Chondrocyte (in vitro differentiated cells): ENCODE measurements at regions not wholly inside any gene's neighbourhood (a gene's known extent, or its start where the extent isn't known, plus 50 kb on each side); places are given as distances from the start of the nearest gene placed in this dataset.

ENCODE experiments used
- DNase-seq: peaks from one replicate; pipeline ENCODE4 v3.0.0; 2021; ENCODE audit warnings: mixed read lengths, low spot score
- H3K27ac Mint-ChIP-seq: one replicate; pipeline ENCODE4 v1.8.0; 2021; ENCODE audit warnings: mild to moderate bottlenecking, moderate library complexity, mixed read lengths; ENCODE audit not compliant: unreplicated experiment
- H3K27me3 Mint-ChIP-seq: 2 replicates; pipeline ENCODE4 v1.8.0; 2021; ENCODE audit warnings: low read depth, mixed read lengths
- H3K36me3 Mint-ChIP-seq: 2 replicates; pipeline ENCODE4 v1.8.0; 2021; ENCODE audit warnings: low read depth, mixed read lengths
- H3K4me1 Mint-ChIP-seq: 2 replicates; pipeline ENCODE4 v1.8.0; 2021; ENCODE audit warnings: low read depth, mild to moderate bottlenecking, mixed read lengths
- H3K4me3 Mint-ChIP-seq: one replicate; pipeline ENCODE4 v1.8.0; 2021; ENCODE audit warnings: mild to moderate bottlenecking, moderate library complexity, mixed read lengths; ENCODE audit not compliant: unreplicated experiment
- H3K9me3 Mint-ChIP-seq: 2 replicates; pipeline ENCODE4 v1.8.0; 2021; ENCODE audit warnings: low read depth, mixed read lengths
- TF ChIP-seq, protein P1 (sequence below): fragments of 200-600 bp; sonication (generic); IDR thresholded peaks from 2 replicates; pipeline ENCODE4 v1.5.0; 2021; ENCODE audit warnings: antibody characterized with exemption, mild to moderate bottlenecking, moderate library complexity

DNA sequence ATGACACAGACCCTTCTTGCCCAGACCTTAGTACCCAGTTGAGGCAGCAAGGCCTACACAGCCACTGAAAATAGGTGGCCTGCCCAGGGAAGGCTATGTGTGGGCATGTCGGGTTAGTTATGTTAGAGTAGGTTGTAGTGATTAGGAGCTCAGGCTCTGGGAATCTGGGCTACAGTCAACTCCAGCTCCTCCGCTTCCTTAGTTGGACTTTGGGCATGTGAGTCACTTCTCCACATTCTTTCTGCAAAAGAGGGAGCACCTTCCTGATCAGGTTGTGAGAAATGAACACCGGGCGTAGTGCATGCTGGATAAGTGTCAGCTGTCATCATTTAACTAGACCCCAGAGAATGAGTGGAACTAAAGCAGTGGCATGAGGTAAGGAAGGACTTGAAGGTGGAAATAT is 64.8 kb downstream of the ARHGAP35 start:
- H3K4me3 Mint-ChIP-seq: no peak overlapping the region
- H3K4me1 Mint-ChIP-seq: peaks cover 56% of the 10 kb centered on the region
- H3K27ac Mint-ChIP-seq: peak overlapping the region; percentile 85
- peaks cover 8% of the 10 kb centered on the region for H3K36me3 Mint-ChIP-seq
- no peaks in the 10 kb centered on the region for H3K9me3 Mint-ChIP-seq
- H3K27me3 Mint-ChIP-seq: no peaks in the 10 kb centered on the region
- TF ChIP-seq, protein P1, sequence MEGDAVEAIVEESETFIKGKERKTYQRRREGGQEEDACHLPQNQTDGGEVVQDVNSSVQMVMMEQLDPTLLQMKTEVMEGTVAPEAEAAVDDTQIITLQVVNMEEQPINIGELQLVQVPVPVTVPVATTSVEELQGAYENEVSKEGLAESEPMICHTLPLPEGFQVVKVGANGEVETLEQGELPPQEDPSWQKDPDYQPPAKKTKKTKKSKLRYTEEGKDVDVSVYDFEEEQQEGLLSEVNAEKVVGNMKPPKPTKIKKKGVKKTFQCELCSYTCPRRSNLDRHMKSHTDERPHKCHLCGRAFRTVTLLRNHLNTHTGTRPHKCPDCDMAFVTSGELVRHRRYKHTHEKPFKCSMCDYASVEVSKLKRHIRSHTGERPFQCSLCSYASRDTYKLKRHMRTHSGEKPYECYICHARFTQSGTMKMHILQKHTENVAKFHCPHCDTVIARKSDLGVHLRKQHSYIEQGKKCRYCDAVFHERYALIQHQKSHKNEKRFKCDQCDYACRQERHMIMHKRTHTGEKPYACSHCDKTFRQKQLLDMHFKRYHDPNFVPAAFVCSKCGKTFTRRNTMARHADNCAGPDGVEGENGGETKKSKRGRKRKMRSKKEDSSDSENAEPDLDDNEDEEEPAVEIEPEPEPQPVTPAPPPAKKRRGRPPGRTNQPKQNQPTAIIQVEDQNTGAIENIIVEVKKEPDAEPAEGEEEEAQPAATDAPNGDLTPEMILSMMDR: no peak
- DNase-seq: no peak

DNA sequence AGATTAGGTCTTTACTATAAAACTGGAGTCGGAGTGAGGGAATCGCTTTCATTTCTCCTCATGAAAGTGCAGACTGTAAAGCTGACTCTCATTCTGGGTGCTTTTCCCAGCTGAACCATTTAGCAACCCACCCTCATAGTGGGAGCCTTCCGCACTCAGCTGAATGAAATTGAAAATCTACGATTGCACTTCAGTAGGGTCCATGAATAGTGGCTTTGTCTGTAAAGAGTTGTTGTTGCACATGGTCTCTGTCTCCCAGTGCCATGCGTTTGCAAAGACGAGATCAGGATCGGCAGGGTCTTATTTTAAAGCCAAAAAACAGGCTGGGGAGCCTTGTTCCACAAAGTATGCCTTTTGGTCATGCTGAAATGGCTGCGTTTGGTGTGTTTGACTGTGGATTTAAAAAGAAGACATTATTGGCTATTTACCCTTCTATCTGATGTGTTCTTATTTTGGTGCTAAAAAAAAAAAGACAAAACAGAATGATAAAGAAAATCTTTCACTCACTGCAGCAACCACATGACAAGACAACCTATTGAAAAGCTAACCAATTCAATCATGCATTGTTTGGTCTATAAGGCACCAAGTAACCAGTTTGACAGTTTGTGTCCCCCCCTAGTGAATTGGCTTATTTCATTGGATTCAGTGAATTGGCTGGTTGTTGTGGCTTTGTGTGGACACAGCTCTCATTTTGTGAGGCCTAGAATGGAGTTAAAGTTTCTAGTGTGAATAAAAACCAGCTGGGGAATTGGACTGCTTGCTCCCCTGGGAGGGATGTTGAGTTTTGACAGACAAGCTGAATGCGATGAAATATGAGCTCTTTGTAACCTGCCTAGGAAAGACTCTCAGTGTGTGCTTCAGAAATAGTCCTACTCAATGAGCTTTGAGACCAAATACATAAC is 65.6 kb downstream of the ARHGAP35 start:
- peak overlapping the region; percentile 85 for H3K27ac Mint-ChIP-seq
- H3K36me3 Mint-ChIP-seq: peaks cover 4% of the 10 kb centered on the region
- no peaks in the 10 kb centered on the region for H3K27me3 Mint-ChIP-seq
- H3K4me1 Mint-ChIP-seq: peaks cover 65% of the 10 kb centered on the region
- H3K9me3 Mint-ChIP-seq: no peaks in the 10 kb centered on the region
- no peak for DNase-seq
- TF ChIP-seq, protein P1: no peak
- H3K4me3 Mint-ChIP-seq: no peak overlapping the region

DNA sequence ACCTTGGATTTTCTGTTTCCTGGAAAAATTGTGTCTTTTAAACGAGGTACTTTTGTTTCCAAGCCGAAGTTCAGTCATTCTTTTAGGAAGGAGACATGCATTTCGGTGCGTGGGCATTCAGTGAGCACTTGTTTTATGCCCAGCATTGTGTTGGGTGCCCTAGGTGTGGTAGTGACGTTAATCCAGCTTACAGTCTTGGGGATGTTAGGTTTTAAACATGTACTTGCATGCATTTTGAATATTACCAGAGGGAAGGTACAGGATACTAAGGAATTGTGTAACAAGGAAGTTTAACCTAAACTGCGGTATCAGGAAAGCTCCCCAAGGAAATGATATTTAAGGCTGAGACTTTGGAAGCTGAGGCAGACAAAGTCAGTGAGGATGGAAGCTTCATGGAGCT is 66.3 kb downstream of the ARHGAP35 start:
- TF ChIP-seq, protein P1: no peak
- H3K4me3 Mint-ChIP-seq: no peak overlapping the region
- no peaks in the 10 kb centered on the region for H3K9me3 Mint-ChIP-seq
- peaks cover 72% of the 10 kb centered on the region for H3K4me1 Mint-ChIP-seq
- no peak for DNase-seq
- peaks cover 2% of the 10 kb centered on the region for H3K36me3 Mint-ChIP-seq
- H3K27me3 Mint-ChIP-seq: no peaks in the 10 kb centered on the region
- peak overlapping the region; percentile 85 for H3K27ac Mint-ChIP-seq

DNA sequence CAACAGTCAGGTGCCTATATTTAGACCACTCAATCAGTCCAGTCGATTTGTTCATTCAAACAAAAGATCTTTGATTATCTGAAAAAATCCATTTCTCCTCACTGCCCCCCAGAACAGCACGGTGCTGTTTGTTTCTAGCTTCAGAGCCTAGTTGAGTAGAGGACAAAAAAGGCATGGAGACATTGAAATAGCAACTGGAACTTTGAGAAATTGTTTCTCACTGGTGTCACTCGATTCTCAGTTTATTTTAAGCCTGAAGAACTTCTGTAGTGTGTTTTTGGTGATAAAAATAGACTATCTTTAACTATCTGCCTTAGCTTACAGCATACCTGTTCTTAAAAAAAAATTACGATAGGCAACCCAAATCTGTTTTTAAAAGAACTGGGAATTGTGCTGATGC is 67.1 kb downstream of the ARHGAP35 start:
- H3K9me3 Mint-ChIP-seq: no peaks in the 10 kb centered on the region
- peak overlapping the region; percentile 37 for H3K4me3 Mint-ChIP-seq
- no peaks in the 10 kb centered on the region for H3K36me3 Mint-ChIP-seq
- peak overlapping the region; percentile 85 for H3K27ac Mint-ChIP-seq
- TF ChIP-seq, protein P1: no peak
- no peak for DNase-seq
- peaks cover 80% of the 10 kb centered on the region for H3K4me1 Mint-ChIP-seq
- no peaks in the 10 kb centered on the region for H3K27me3 Mint-ChIP-seq

DNA sequence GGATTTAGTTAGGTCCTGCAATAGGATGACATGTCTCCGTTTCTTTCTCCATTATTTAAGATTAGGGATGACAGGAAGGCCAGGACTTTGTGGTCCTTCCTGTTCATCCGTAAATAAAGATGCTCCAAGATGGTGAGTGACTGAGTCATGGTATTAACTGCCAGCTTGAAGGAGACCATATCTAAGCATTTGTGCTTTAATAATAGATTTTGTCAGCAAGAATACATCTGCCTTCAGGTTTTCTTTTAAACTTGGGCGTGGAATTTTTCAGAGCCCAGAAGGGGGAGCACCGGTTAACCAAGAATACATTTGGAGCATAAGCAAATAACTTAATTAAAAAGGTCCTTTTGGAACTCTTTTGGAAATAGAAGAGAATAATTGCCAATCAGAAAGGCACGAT is 68.2 kb downstream of the ARHGAP35 start:
- DNase-seq: no peak
- TF ChIP-seq, protein P1: peak; percentile 61
- H3K36me3 Mint-ChIP-seq: no peaks in the 10 kb centered on the region
- peak overlapping the region; percentile 68 for H3K27ac Mint-ChIP-seq
- H3K4me1 Mint-ChIP-seq: peaks cover 88% of the 10 kb centered on the region
- H3K27me3 Mint-ChIP-seq: no peaks in the 10 kb centered on the region
- no peak overlapping the region for H3K4me3 Mint-ChIP-seq
- H3K9me3 Mint-ChIP-seq: no peaks in the 10 kb centered on the region
